IMR-90 (cell line): ENCODE measurements at regions not wholly inside any gene's neighbourhood (a gene's known extent, or its start where the extent isn't known, plus 50 kb on each side); places are given as distances from the start of the nearest gene placed in this dataset.
A peak's percentile ranks its signal among the peaks of the same experiment; 100 is the strongest.

Experiments
- ATAC-seq: fragments of 200-7000 bp; cut with Tn5 transposase; 2 replicates; pipeline ENCODE4 v1.9.1; 2020; ENCODE audit warnings: low read depth, mild to moderate bottlenecking, moderate library complexity
- BruUV-seq: library from RNA; stranded (reverse); fragments of 400-500 nt; replicated peaks from 2 replicates; lab custom pipeline; 2021; lab: Mats Ljungman, UMichigan
- CTCF ChIA-PET: fragments of 300-600 bp; formaldehyde crosslinking; extraction: SDS; loops from one replicate; lab custom pipeline; 2021; ENCODE audit warnings: antibody characterized with exemption; lab: Yijun Ruan, JAX
- POLR2A ChIA-PET: fragments of 300-600 bp; sonication (Branson Sonifier 250); formaldehyde crosslinking; loops from one replicate; lab custom pipeline; 2022; ENCODE audit warnings: antibody characterized with exemption; ENCODE audit not compliant: unreplicated experiment; lab: Charles Lee
- DNase-seq: peaks from one replicate; pipeline ENCODE4 v3.0.0; 2013
- H2AFZ ChIP-seq: replicated peaks from 2 replicates; pipeline ENCODE3; 2013; ENCODE audit warnings: low read length, mild to moderate bottlenecking; ENCODE audit not compliant: poor library complexity
- H2AK5ac ChIP-seq: 2 replicates; pipeline ENCODE4 v1.6.1; 2013; ENCODE audit warnings: low read depth, low read length, inconsistent platforms
- H2AK9ac ChIP-seq: replicated peaks from 2 replicates; pipeline ENCODE3; 2013; ENCODE audit warnings: mild to moderate bottlenecking, low read depth, low read length, moderate library complexity; ENCODE audit not compliant: poor library complexity
- H2BK120ac ChIP-seq: 2 replicates; pipeline ENCODE4 v1.6.1; 2013; ENCODE audit warnings: low read depth, low read length, inconsistent platforms
- H2BK15ac ChIP-seq: 3 replicates; pipeline ENCODE4 v1.6.1; 2013; ENCODE audit warnings: low read depth, low read length, inconsistent platforms
- H2BK20ac ChIP-seq: 2 replicates; pipeline ENCODE4 v1.6.1; 2013; ENCODE audit warnings: low read depth, mild to moderate bottlenecking, inconsistent platforms, low read length, moderate library complexity
- H2BK5ac ChIP-seq: 2 replicates; pipeline ENCODE4 v1.6.1; 2013; ENCODE audit warnings: mild to moderate bottlenecking, low read depth, low read length, inconsistent platforms; ENCODE audit not compliant: poor library complexity, severe bottlenecking
- H3K14ac ChIP-seq: replicated peaks from 2 replicates; pipeline ENCODE4 v1.6.1; 2013; ENCODE audit warnings: low read depth, low read length, inconsistent platforms
- H3K18ac ChIP-seq: 2 replicates; pipeline ENCODE4 v1.6.1; 2013; ENCODE audit warnings: low read depth, low read length, control low read depth
- H3K23ac ChIP-seq: 2 replicates; pipeline ENCODE4 v1.6.1; 2013; ENCODE audit warnings: low read depth, low read length, inconsistent platforms
- H3K27ac ChIP-seq: 2 replicates; pipeline ENCODE4 v1.5.1; 2013; ENCODE audit warnings: mild to moderate bottlenecking, control low read depth, low read length; ENCODE audit not compliant: insufficient read depth
- H3K27me3 ChIP-seq: 2 replicates; pipeline ENCODE4 v1.6.1; 2013; ENCODE audit warnings: low read length; ENCODE audit not compliant: control insufficient read depth, insufficient read depth
- H3K36me3 ChIP-seq: 2 replicates; pipeline ENCODE4 v1.6.1; 2013; ENCODE audit warnings: low read length, mixed read lengths; ENCODE audit not compliant: control insufficient read depth, insufficient read depth
- H3K4ac ChIP-seq: 2 replicates; pipeline ENCODE4 v1.6.1; 2013; ENCODE audit warnings: low read depth, low read length, inconsistent platforms
- H3K4me1 ChIP-seq: 2 replicates; pipeline ENCODE4 v1.6.1; 2013; ENCODE audit warnings: low read length, mixed read lengths; ENCODE audit not compliant: control insufficient read depth, insufficient read depth
- H3K4me2 ChIP-seq: 2 replicates; pipeline ENCODE4 v1.6.1; 2013; ENCODE audit warnings: low read depth, mild to moderate bottlenecking, control low read depth, low read length, moderate library complexity
- H3K4me3 ChIP-seq: 2 replicates; pipeline ENCODE4 v1.5.1; 2013; ENCODE audit warnings: low read depth, mild to moderate bottlenecking, control low read depth, low read length, moderate library complexity; ENCODE audit not compliant: insufficient read depth
- H3K56ac ChIP-seq: 2 replicates; pipeline ENCODE4 v1.6.1; 2013; ENCODE audit warnings: low read length, inconsistent platforms; ENCODE audit not compliant: insufficient read depth; ENCODE audit errors: extremely low read depth
- H3K79me1 ChIP-seq, 2 experiments: 2 replicates each; pipeline ENCODE4 v1.6.1; 2013; ENCODE audit warnings: low read length in 2 of 2, inconsistent platforms in 1 of 2, low read depth in 1 of 2
- H3K9ac ChIP-seq: 2 replicates; pipeline ENCODE4 v1.6.1; 2013; ENCODE audit warnings: low read depth, low read length, control low read depth
- H3K9me1 ChIP-seq: 2 replicates; pipeline ENCODE4 v1.6.1; 2013; ENCODE audit warnings: low read length, inconsistent platforms; ENCODE audit not compliant: insufficient read depth
- H3K9me3 ChIP-seq: 2 replicates; pipeline ENCODE4 v1.6.1; 2013; ENCODE audit warnings: low read length; ENCODE audit not compliant: control insufficient read depth, insufficient read depth
- H4K20me1 ChIP-seq: 2 replicates; pipeline ENCODE4 v1.6.1; 2013; ENCODE audit warnings: low read length, inconsistent platforms; ENCODE audit not compliant: insufficient read depth
- H4K5ac ChIP-seq: 2 replicates; pipeline ENCODE4 v1.6.1; 2013; ENCODE audit warnings: mild to moderate bottlenecking, low read depth, low read length, control low read depth
- H4K8ac ChIP-seq, 2 experiments: 2 replicates each; pipeline ENCODE4 v1.6.1; 2013; ENCODE audit warnings: low read depth in 2 of 2, low read length in 2 of 2, control low read depth in 1 of 2, inconsistent platforms in 1 of 2
- H4K91ac ChIP-seq: 2 replicates; pipeline ENCODE4 v1.6.1; 2013; ENCODE audit warnings: low read depth, low read length, inconsistent platforms; ENCODE audit not compliant: insufficient read depth
- CEBPB ChIP-seq: IDR thresholded peaks from 2 replicates; pipeline ENCODE4 v1.6.1; 2012; ENCODE audit warnings: low read depth, low read length, improper control_type of control experiment
- FOS ChIP-seq: fragments of 150-350 bp; IDR thresholded peaks from 2 replicates; pipeline ENCODE4 v1.6.1; 2016; ENCODE audit warnings: low read depth, low read length
- MAFK ChIP-seq: IDR thresholded peaks from 2 replicates; pipeline ENCODE4 v1.6.1; 2012; ENCODE audit warnings: low read depth, low read length, improper control_type of control experiment
- MXI1 ChIP-seq: IDR thresholded peaks from 2 replicates; pipeline ENCODE4 v1.6.1; 2012; ENCODE audit warnings: low read depth, mild to moderate bottlenecking, low read length, moderate library complexity, borderline replicate concordance
- NFE2L2 ChIP-seq: fragments of 150-350 bp; IDR thresholded peaks from 2 replicates; pipeline ENCODE4 v1.6.1; 2016; ENCODE audit warnings: low read depth, mild to moderate bottlenecking, low read length
- POLR2A ChIP-seq: IDR thresholded peaks from 2 replicates; pipeline ENCODE4 v1.6.1; 2012; ENCODE audit warnings: mild to moderate bottlenecking, low read depth, low read length
- RAD21 ChIP-seq: IDR thresholded peaks from 2 replicates; pipeline ENCODE4 v1.6.1; 2012; ENCODE audit warnings: low read length, improper control_type of control experiment
- RCOR1 ChIP-seq: IDR thresholded peaks from 2 replicates; pipeline ENCODE4 v1.6.1; 2012; ENCODE audit warnings: mild to moderate bottlenecking, low read length, improper control_type of control experiment; ENCODE audit not compliant: insufficient replicate concordance
- RFX5 ChIP-seq: IDR thresholded peaks from 2 replicates; pipeline ENCODE4 v1.8.0; 2012; ENCODE audit warnings: low read depth, mild to moderate bottlenecking, low read length, moderate library complexity
- SMC3 ChIP-seq: fragments of 150-350 bp; IDR thresholded peaks from 2 replicates; pipeline ENCODE4 v1.6.1; 2016; ENCODE audit warnings: low read depth, mild to moderate bottlenecking, antibody characterized with exemption, low read length, moderate library complexity
- WGBS, 2 experiments: methylation state at CpG; one replicate each; pipeline versions ENCODE4 v1.1.5 to v1.1.7; 2013; ENCODE audit warnings: missing lambda C conversion rate in 2 of 2; ENCODE audit not compliant: insufficient read length in 1 of 2; ENCODE audit errors: extremely low coverage in 2 of 2; 5-methylcytosine and 5-hydroxymethylcytosine counted together
- dilution Hi-C: fragments of 300-500 bp; cut with HindIII; formaldehyde crosslinking; loops from one replicate; pipeline ENCODE4 v1.14.3; 2018; ENCODE audit warnings: low sequenced_read_pairs; ENCODE audit not compliant: unreplicated experiment
- in situ Hi-C: fragments of 300-500 bp; cut with MboI; formaldehyde crosslinking; loops from 3 replicates; pipeline ENCODE4 v1.14.3; 2019; ENCODE audit warnings: low sequenced_read_pairs, inconsistent platforms, mixed read lengths
- intact Hi-C: fragments of 100-400 bp; cut with micrococcal nuclease; formaldehyde crosslinking; loops from 2 replicates; pipeline ENCODE4 v1.10.0; 2022
- TF ChIP-seq, protein P1 (sequence below): conservative IDR thresholded peaks from 2 replicates; pipeline ENCODE4 v1.5.1; 2012; ENCODE audit warnings: mild to moderate bottlenecking, low read depth, low read length, improper control_type of control experiment
- TF ChIP-seq, protein P2 (sequence below): fragments of 150-350 bp; IDR thresholded peaks from 2 replicates; pipeline ENCODE4 v1.6.1; 2017; ENCODE audit warnings: mild to moderate bottlenecking, antibody characterized with exemption, low read length, low read depth
- TF ChIP-seq, protein P3 (sequence below): fragments of 150-350 bp; IDR thresholded peaks from 2 replicates; pipeline ENCODE4 v1.6.1; 2016; ENCODE audit warnings: low read depth, mild to moderate bottlenecking, low read length, moderate library complexity, borderline replicate concordance

DNA sequence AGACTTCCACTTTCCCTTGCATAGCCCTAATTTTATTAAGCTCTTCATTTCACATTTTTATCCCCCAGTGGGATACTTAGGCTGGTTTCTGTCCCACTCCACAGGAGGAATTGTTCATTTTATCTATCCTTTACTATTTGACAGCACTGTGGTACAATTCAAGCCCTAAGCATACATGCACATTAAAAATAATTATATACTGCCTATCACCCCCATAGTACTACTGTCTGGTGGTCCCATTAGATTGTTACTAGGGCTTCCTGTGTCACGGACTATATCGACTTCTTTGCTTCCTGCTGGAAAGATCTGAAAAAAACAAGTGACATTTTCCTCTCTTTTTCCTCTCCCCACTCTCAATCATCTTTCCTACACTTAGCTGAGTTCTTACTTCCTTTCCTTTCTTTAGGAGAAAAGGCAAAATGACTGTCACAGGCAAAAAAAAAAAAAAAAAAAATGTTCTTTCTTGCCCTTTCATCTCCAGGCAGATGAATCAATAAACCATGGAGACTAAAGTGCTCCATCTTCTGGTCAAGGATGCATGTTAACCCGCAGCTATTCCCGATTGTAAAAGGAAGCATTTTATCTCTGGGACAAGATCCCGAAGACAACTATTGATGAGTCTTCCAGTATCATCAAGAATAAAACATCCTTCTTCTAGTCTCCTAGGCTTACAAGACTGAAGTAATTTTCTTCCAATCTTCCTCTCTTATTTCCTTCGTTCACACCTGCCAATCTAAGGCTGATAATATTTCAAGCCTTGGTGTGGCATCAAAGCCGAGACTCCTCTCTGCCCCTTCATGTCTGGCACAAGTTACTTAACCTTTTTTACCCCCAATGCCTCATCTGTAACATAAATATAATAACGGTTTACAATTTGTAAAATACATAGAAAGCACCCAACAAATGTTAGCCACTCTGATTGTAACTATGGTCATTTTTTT, 94.4 kb upstream of the PLEKHG7 start:
- Histone ChIP-seq H3K79me1 (no peaks in the 10 kb centered on the region), H2BK15ac (peak overlapping the region; percentile 13; the same call in 1 of the 3 replicates), H4K91ac (no peak overlapping the region), H3K23ac (no peak overlapping the region), H3K36me3 (no peaks in the 10 kb centered on the region), H3K9me1 (no peaks in the 10 kb centered on the region), H2BK120ac (peak overlapping the region; percentile 28; the same call in 1 of the 2 replicates), H3K56ac (peak overlapping the region; percentile 35; the same call in 1 of the 2 replicates), H3K4me3 (no peak overlapping the region), H3K14ac (no peak overlapping the region), H4K8ac (peak overlapping the region; percentile 2 to 54; a peak in 2 of 4 replicates), H2AK9ac (no peak overlapping the region), H3K18ac (peak overlapping the region; percentile 11; the same call in 1 of the 2 replicates), H3K4me1 (peaks cover 2% of the 10 kb centered on the region; the same call in 1 of the 2 replicates), H2BK5ac (peak overlapping the region; percentile 47), H3K4ac (no peak overlapping the region), H3K4me2 (no peak overlapping the region), H2BK20ac (peak overlapping the region; percentile 56; the same call in 1 of the 2 replicates), H3K27me3 (no peaks in the 10 kb centered on the region), H4K5ac (no peak overlapping the region), H4K20me1 (no peaks in the 10 kb centered on the region), H2AK5ac (peak overlapping the region; percentile 10; the same call in 1 of the 2 replicates), H3K9me3 (no peaks in the 10 kb centered on the region), H3K9ac (no peak overlapping the region; the same call in 1 of the 2 replicates), H2AFZ (no peak overlapping the region), H3K27ac (no peak overlapping the region)
- intact Hi-C loops = loop anchor here (5.0 kb wide), 1 partner anchor 36 kb away; no protein-coding TSS in a partner anchor
- WGBS, 2 experiments = 45% methylated on average over 7 of the region's 8 CpGs; no CpG with 5 or more reads in 1 of the 2 experiments
- in situ Hi-C loops = no loop called here
- ChIA-PET POLR2A (no interaction called here), CTCF (interaction anchor here (0.6 to 1.0 kb wide), 6 partner anchors 10 to 1626 kb away, joined by 3 to 9 read pairs (median 3); no protein-coding TSS in a partner anchor)
- dilution Hi-C loops = no loop called here
- BruUV-seq = no TSS peak
- ATAC-seq = peak; percentile 82
- peak; percentile 67 for DNase-seq
- no peak for TF ChIP-seq NFE2L2
- TF ChIP-seq, protein P1, sequence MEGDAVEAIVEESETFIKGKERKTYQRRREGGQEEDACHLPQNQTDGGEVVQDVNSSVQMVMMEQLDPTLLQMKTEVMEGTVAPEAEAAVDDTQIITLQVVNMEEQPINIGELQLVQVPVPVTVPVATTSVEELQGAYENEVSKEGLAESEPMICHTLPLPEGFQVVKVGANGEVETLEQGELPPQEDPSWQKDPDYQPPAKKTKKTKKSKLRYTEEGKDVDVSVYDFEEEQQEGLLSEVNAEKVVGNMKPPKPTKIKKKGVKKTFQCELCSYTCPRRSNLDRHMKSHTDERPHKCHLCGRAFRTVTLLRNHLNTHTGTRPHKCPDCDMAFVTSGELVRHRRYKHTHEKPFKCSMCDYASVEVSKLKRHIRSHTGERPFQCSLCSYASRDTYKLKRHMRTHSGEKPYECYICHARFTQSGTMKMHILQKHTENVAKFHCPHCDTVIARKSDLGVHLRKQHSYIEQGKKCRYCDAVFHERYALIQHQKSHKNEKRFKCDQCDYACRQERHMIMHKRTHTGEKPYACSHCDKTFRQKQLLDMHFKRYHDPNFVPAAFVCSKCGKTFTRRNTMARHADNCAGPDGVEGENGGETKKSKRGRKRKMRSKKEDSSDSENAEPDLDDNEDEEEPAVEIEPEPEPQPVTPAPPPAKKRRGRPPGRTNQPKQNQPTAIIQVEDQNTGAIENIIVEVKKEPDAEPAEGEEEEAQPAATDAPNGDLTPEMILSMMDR = peak; percentile 70
- TF ChIP-seq, protein P2, sequence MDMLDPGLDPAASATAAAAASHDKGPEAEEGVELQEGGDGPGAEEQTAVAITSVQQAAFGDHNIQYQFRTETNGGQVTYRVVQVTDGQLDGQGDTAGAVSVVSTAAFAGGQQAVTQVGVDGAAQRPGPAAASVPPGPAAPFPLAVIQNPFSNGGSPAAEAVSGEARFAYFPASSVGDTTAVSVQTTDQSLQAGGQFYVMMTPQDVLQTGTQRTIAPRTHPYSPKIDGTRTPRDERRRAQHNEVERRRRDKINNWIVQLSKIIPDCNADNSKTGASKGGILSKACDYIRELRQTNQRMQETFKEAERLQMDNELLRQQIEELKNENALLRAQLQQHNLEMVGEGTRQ = no peak
- peak; percentile 76 for TF ChIP-seq SMC3
- no peak for TF ChIP-seq POLR2A
- no peak for TF ChIP-seq RCOR1
- TF ChIP-seq MAFK = no peak
- peak; percentile 72 for TF ChIP-seq RAD21
- TF ChIP-seq RFX5 = no peak
- TF ChIP-seq CEBPB = no peak
- TF ChIP-seq, protein P3, sequence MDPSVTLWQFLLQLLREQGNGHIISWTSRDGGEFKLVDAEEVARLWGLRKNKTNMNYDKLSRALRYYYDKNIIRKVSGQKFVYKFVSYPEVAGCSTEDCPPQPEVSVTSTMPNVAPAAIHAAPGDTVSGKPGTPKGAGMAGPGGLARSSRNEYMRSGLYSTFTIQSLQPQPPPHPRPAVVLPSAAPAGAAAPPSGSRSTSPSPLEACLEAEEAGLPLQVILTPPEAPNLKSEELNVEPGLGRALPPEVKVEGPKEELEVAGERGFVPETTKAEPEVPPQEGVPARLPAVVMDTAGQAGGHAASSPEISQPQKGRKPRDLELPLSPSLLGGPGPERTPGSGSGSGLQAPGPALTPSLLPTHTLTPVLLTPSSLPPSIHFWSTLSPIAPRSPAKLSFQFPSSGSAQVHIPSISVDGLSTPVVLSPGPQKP = no peak
- no peak for TF ChIP-seq FOS
- TF ChIP-seq MXI1 = no peak
